Thoracic aorta (tissue), 2 donors: ENCODE measurements at regions not wholly inside any gene's neighbourhood (a gene's known extent, or its start where the extent isn't known, plus 50 kb on each side); places are given as distances from the start of the nearest gene placed in this dataset.

Experiments
- ATAC-seq: fragments of 150-250 bp; one replicate; pipeline ENCODE4 v1.8.0; 2017; ENCODE audit warnings: low read depth; ENCODE audit not compliant: insufficient number of reproducible peaks, low FRiP score
- DNase-seq: peaks from one replicate; pipeline ENCODE4 v3.0.0-alpha.2; 2020; ENCODE audit warnings: low spot score
- H3K27ac ChIP-seq, 2 donors: fragments of 200-600 bp; sonication (generic); 1 replicate in 1 of 2; 2 replicates in 1 of 2; pipeline ENCODE4 v1.5.1; 2016; ENCODE audit warnings: mild to moderate bottlenecking in 2 of 2, moderate library complexity in 2 of 2
- H3K27me3 ChIP-seq: fragments of 200-600 bp; sonication (generic); replicated peaks from 2 replicates; pipeline ENCODE4 v1.6.0; 2016; ENCODE audit warnings: mild to moderate bottlenecking; ENCODE audit not compliant: insufficient read depth
- H3K36me3 ChIP-seq: fragments of 200-600 bp; sonication (generic); one replicate; pipeline ENCODE4 v1.5.1; 2016
- H3K4me1 ChIP-seq, 2 donors: fragments of 200-600 bp; sonication (generic); 1 replicate in 1 of 2; 2 replicates in 1 of 2; pipeline versions ENCODE4 v1.5.1 to v1.6.0; 2016; ENCODE audit warnings: low read depth in 2 of 2, mild to moderate bottlenecking in 1 of 2; ENCODE audit not compliant: control insufficient read depth in 1 of 2
- H3K4me3 ChIP-seq: fragments of 200-600 bp; sonication (generic); 2 replicates; pipeline ENCODE4 v1.5.1; 2016; ENCODE audit warnings: mild to moderate bottlenecking
- H3K9me3 ChIP-seq: fragments of 200-600 bp; sonication (generic); 2 replicates; pipeline ENCODE4 v1.5.1; 2016
- TF ChIP-seq, protein P1 (sequence below): fragments of 200-600 bp; sonication (generic); IDR thresholded peaks from one replicate; pipeline ENCODE4 v1.5.1; 2019; ENCODE audit warnings: antibody characterized with exemption

DNA sequence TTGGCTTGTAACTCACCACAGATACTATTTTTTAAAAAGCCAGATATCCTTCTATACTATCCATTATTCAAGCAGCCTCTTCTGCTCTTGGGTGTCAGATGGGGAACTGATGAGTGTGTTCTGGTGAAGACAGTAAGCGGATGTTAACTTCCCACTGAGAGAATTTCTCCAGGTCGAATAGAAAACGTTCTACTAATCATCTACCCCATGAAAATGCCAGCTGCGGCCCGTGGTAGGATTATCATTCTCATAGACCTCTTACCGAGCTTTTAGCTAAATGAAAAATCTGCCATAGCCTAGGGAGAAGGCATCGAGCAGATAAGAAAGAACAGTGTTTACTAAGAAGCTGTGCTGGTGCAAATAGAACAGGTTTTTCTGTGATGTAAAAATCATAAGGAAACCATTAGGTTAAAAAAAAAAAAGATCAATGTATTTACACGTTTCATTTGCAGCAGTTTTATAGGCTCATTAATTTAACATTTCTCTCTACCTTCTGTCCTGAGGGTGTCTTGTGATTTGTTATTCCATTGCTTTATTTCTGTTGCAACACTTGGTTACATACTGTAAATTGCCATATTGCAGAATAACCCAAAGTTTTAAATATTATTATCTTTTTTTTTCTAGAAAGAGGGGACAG is 1521.5 kb upstream of the ZEB2 start:
- Histone ChIP-seq H3K36me3 (no peaks in the 10 kb centered on the region), H3K27ac (no peak overlapping the region), H3K4me3 (no peak overlapping the region), H3K27me3 (no peaks in the 10 kb centered on the region), H3K9me3 (no peaks in the 10 kb centered on the region), H3K4me1 (no peaks in the 10 kb centered on the region)
- TF ChIP-seq, protein P1, sequence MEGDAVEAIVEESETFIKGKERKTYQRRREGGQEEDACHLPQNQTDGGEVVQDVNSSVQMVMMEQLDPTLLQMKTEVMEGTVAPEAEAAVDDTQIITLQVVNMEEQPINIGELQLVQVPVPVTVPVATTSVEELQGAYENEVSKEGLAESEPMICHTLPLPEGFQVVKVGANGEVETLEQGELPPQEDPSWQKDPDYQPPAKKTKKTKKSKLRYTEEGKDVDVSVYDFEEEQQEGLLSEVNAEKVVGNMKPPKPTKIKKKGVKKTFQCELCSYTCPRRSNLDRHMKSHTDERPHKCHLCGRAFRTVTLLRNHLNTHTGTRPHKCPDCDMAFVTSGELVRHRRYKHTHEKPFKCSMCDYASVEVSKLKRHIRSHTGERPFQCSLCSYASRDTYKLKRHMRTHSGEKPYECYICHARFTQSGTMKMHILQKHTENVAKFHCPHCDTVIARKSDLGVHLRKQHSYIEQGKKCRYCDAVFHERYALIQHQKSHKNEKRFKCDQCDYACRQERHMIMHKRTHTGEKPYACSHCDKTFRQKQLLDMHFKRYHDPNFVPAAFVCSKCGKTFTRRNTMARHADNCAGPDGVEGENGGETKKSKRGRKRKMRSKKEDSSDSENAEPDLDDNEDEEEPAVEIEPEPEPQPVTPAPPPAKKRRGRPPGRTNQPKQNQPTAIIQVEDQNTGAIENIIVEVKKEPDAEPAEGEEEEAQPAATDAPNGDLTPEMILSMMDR: no peak
- ATAC-seq (no peak), DNase-seq (no peak)

DNA sequence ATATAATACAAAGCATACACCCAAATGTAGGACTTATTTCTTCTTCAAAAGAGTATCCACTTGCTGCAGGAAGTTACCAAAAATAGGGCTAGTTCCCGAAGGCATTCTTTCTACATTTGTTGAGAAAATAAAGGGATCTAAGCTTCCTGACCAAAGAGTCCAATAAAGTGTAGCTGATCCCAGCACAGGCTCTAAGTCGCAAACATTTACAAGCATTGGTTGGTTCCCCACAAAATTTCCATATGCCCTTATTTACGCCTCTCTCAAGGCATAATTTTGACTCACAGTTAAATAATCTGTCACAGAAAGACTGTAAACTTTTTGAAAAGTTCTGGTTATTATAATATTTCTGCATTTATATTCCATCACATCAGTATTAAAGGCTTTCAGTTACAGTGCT is 1520.1 kb upstream of the ZEB2 start:
- Histone ChIP-seq H3K27me3 (no peaks in the 10 kb centered on the region), H3K27ac (no peak overlapping the region), H3K9me3 (no peaks in the 10 kb centered on the region), H3K4me1 (no peaks in the 10 kb centered on the region), H3K36me3 (no peaks in the 10 kb centered on the region), H3K4me3 (no peak overlapping the region)
- ATAC-seq (no peak), DNase-seq (no peak)
- TF ChIP-seq, protein P1: no peak

DNA sequence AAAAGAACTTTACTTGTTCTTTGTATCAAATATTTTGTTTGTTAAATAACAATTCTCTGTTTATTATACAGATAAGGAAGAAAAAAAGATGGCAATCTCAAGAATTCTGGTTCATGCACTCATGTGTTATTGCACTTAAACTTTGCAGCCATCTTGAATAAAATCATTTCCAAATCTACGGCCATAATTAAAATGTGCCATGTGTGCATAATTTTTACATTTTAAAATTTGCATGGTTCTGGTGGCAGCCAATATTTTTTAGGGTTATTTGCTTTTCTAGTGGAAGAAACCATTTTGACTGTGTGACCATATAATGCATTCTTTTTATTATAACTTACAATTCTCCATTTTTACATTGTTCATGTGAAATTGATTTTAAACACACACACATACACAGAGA is 1518.1 kb upstream of the ZEB2 start:
- ATAC-seq (no peak), DNase-seq (no peak)
- no peaks in the 10 kb centered on the region for H3K4me1 ChIP-seq
- H3K4me3 ChIP-seq: no peak overlapping the region
- TF ChIP-seq, protein P1: no peak
- no peaks in the 10 kb centered on the region for H3K36me3 ChIP-seq
- H3K27me3 ChIP-seq: no peaks in the 10 kb centered on the region
- no peaks in the 10 kb centered on the region for H3K9me3 ChIP-seq
- H3K27ac ChIP-seq: no peak overlapping the region

DNA sequence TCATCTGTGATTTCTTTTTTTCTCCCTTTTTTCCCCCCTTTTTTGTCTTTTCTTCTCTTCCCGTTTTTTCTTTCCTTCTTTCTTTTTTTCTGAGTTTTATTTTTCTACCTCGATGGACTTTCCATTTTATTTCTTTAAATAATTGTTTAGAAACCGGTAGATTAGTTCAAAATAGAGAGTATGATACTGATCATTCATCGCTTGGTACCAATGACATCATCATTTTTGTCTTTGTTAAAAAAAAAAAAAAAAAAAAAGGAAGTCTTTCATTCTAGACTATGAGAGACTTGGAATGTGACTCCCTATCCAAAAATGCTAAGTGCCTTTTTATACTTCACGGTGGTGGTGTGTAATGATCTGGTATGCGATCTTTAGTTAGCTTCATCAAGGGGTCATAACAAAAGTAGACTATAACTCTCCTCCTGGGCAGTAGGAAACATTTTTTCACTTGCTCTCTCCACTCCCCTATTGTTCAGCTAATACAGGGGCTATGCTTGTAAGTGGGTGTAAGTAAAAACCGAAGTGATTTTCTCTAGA is 1517.5 kb upstream of the ZEB2 start:
- Histone ChIP-seq H3K9me3 (no peaks in the 10 kb centered on the region), H3K36me3 (no peaks in the 10 kb centered on the region), H3K27ac (no peak overlapping the region), H3K27me3 (no peaks in the 10 kb centered on the region), H3K4me1 (no peaks in the 10 kb centered on the region), H3K4me3 (no peak overlapping the region)
- TF ChIP-seq, protein P1: no peak
- ATAC-seq (no peak), DNase-seq (no peak)

DNA sequence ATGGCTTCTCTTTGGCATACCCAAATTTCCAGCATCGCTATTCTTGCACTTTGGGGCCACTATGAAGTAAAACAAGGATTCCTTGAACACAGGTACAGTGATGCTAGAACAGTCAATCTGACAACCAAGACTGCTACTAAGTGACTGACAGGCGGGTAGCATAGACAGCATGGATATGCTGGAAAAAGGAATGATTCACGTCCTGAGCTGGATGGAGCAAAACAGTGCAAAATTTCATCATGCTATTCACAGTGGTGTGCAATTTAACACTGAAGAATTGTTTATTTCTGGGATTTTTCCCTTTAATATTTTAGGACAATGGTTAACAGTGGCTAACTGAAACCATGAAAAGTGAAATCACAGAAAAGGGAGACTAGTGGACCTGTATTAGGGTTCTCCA is 1511.2 kb upstream of the ZEB2 start:
- no peak for DNase-seq
- Histone ChIP-seq H3K27ac (no peak overlapping the region), H3K4me1 (no peaks in the 10 kb centered on the region), H3K4me3 (no peak overlapping the region), H3K27me3 (no peaks in the 10 kb centered on the region), H3K36me3 (no peaks in the 10 kb centered on the region), H3K9me3 (no peaks in the 10 kb centered on the region)
- no peak for ATAC-seq
- TF ChIP-seq, protein P1: no peak
